ENCODE measurements at regions not wholly inside any gene's neighbourhood (a gene's known extent, or its start where the extent isn't known, plus 50 kb on each side); places are given as distances from the start of the nearest gene placed in this dataset.

DNA sequence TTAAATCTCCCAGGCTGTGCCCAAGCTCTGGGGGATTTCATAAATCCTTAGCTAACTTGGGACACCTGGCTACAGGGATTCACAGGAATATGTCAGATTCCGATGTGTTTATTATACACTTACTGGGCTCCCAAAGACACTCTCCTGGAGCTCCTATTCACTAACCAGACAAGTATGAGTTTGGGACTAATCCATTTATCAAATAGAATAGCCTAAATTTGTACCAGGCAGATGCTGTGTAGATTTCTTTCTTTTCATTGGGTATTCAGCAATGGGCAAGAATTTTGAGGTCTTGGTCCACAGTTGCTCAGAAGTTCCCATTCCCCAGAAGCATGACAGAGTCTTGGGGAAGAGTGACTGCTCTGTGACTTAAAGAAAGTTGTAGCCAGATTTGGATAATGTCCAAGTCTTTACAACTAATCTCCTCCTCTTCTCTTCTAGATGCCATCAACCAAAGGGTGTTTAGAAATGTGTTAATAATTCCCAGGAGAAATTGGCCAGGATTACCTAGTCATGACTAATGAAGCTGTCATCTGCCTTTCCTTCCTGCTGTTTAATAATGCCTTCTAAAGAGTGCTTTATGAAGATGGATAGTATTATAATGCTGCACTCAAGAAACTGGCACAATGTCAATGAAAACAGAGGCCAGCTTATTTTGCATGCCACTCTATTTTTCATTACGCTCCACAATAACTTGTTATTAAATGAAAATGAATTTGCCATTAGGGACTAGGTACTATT lies 120.9 kb downstream of the CHIC2 start (continued):
- no peak for TF ChIP-seq GLIS2 (tag by site-specific recombination; IDR thresholded peaks at IDR 0.05)
- TF ChIP-seq, protein P1, sequence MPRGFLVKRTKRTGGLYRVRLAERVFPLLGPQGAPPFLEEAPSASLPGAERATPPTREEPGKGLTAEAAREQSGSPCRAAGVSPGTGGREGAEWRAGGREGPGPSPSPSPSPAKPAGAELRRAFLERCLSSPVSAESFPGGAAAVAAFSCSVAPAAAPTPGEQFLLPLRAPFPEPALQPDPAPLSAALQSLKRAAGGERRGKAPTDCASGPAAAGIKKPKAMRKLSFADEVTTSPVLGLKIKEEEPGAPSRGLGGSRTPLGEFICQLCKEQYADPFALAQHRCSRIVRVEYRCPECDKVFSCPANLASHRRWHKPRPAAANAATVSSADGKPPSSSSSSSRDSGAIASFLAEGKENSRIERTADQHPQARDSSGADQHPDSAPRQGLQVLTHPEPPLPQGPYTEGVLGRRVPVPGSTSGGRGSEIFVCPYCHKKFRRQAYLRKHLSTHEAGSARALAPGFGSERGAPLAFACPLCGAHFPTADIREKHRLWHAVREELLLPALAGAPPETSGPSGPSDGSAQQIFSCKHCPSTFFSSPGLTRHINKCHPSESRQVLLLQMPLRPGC (tag by site-specific recombination; IDR thresholded peaks at IDR 0.05) = peak; percentile 99
- TF ChIP-seq, protein P2, sequence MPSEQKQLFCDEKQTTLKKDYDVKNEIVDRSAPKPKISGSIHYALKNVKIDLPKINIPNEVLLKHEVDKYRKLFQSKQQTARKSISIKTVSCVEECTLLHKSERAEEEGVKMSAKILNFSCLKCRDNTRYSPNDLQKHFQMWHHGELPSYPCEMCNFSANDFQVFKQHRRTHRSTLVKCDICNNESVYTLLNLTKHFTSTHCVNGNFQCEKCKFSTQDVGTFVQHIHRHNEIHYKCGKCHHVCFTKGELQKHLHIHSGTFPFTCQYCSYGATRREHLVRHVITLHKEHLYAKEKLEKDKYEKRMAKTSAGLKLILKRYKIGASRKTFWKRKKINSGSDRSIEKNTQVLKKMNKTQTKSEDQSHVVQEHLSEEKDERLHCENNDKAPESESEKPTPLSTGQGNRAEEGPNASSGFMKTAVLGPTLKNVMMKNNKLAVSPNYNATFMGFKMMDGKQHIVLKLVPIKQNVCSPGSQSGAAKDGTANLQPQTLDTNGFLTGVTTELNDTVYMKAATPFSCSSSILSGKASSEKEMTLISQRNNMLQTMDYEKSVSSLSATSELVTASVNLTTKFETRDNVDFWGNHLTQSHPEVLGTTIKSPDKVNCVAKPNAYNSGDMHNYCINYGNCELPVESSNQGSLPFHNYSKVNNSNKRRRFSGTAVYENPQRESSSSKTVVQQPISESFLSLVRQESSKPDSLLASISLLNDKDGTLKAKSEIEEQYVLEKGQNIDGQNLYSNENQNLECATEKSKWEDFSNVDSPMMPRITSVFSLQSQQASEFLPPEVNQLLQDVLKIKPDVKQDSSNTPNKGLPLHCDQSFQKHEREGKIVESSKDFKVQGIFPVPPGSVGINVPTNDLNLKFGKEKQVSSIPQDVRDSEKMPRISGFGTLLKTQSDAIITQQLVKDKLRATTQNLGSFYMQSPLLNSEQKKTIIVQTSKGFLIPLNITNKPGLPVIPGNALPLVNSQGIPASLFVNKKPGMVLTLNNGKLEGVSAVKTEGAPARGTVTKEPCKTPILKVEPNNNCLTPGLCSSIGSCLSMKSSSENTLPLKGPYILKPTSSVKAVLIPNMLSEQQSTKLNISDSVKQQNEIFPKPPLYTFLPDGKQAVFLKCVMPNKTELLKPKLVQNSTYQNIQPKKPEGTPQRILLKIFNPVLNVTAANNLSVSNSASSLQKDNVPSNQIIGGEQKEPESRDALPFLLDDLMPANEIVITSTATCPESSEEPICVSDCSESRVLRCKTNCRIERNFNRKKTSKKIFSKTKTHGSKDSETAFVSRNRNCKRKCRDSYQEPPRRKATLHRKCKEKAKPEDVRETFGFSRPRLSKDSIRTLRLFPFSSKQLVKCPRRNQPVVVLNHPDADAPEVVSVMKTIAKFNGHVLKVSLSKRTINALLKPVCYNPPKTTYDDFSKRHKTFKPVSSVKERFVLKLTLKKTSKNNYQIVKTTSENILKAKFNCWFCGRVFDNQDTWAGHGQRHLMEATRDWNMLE (tag by site-specific recombination; conservative IDR thresholded peaks at IDR 0.05; ENCODE audit: low read depth) = peak; percentile 57
- peak; percentile 98 for TF ChIP-seq FEZF1 (tag by site-specific recombination; IDR thresholded peaks at IDR 0.05)
- TF ChIP-seq, protein P3, sequence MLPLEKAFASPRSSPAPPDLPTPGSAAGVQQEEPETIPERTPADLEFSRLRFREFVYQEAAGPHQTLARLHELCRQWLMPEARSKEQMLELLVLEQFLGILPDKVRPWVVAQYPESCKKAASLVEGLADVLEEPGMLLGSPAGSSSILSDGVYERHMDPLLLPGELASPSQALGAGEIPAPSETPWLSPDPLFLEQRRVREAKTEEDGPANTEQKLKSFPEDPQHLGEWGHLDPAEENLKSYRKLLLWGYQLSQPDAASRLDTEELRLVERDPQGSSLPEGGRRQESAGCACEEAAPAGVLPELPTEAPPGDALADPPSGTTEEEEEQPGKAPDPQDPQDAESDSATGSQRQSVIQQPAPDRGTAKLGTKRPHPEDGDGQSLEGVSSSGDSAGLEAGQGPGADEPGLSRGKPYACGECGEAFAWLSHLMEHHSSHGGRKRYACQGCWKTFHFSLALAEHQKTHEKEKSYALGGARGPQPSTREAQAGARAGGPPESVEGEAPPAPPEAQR (tag by site-specific recombination; IDR thresholded peaks at IDR 0.05) = no peak
- TF ChIP-seq TCF7L2 (IDR thresholded peaks at IDR 0.05; ENCODE audit: borderline replicate concordance, low read depth, low read length) = peak; percentile 90; the same call in 1 of the 2 replicates
- TF ChIP-seq ZEB2 (tag by site-specific recombination; IDR thresholded peaks at IDR 0.05) = peak; percentile 97
- peak; percentile 87 for TF ChIP-seq ZNF561 (tag by site-specific recombination; IDR thresholded peaks at IDR 0.05; ENCODE audit: borderline replicate concordance)
- TF ChIP-seq ZNF658 (tag by site-specific recombination; IDR thresholded peaks at IDR 0.05) = no peak
- no peak for TF ChIP-seq ZNF624 (tag by site-specific recombination; IDR thresholded peaks at IDR 0.05)
- TF ChIP-seq, protein P4, sequence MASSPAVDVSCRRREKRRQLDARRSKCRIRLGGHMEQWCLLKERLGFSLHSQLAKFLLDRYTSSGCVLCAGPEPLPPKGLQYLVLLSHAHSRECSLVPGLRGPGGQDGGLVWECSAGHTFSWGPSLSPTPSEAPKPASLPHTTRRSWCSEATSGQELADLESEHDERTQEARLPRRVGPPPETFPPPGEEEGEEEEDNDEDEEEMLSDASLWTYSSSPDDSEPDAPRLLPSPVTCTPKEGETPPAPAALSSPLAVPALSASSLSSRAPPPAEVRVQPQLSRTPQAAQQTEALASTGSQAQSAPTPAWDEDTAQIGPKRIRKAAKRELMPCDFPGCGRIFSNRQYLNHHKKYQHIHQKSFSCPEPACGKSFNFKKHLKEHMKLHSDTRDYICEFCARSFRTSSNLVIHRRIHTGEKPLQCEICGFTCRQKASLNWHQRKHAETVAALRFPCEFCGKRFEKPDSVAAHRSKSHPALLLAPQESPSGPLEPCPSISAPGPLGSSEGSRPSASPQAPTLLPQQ (tag by site-specific recombination; IDR thresholded peaks at IDR 0.05) = peak; percentile 84
- no peak for TF ChIP-seq ZNF140 (tag by site-specific recombination; IDR thresholded peaks at IDR 0.05)
- no peak for TF ChIP-seq ZNF514 (tag by site-specific recombination; IDR thresholded peaks at IDR 0.05)
- TF ChIP-seq ZNF433 (tag by site-specific recombination; IDR thresholded peaks at IDR 0.05; ENCODE audit: low read depth) = no peak
- TF ChIP-seq WT1 (tag by site-specific recombination; IDR thresholded peaks at IDR 0.05) = peak; percentile 96
- TF ChIP-seq, protein P5, sequence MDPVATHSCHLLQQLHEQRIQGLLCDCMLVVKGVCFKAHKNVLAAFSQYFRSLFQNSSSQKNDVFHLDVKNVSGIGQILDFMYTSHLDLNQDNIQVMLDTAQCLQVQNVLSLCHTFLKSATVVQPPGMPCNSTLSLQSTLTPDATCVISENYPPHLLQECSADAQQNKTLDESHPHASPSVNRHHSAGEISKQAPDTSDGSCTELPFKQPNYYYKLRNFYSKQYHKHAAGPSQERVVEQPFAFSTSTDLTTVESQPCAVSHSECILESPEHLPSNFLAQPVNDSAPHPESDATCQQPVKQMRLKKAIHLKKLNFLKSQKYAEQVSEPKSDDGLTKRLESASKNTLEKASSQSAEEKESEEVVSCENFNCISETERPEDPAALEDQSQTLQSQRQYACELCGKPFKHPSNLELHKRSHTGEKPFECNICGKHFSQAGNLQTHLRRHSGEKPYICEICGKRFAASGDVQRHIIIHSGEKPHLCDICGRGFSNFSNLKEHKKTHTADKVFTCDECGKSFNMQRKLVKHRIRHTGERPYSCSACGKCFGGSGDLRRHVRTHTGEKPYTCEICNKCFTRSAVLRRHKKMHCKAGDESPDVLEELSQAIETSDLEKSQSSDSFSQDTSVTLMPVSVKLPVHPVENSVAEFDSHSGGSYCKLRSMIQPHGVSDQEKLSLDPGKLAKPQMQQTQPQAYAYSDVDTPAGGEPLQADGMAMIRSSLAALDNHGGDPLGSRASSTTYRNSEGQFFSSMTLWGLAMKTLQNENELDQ (tag by site-specific recombination; IDR thresholded peaks at IDR 0.05; ENCODE audit: low read depth) = no peak
- no peak for TF ChIP-seq ZNF48 (tag by site-specific recombination; IDR thresholded peaks at IDR 0.05)
- TF ChIP-seq, protein P6, sequence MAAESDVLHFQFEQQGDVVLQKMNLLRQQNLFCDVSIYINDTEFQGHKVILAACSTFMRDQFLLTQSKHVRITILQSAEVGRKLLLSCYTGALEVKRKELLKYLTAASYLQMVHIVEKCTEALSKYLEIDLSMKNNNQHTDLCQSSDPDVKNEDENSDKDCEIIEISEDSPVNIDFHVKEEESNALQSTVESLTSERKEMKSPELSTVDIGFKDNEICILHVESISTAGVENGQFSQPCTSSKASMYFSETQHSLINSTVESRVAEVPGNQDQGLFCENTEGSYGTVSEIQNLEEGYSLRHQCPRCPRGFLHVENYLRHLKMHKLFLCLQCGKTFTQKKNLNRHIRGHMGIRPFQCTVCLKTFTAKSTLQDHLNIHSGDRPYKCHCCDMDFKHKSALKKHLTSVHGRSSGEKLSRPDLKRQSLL (tag by site-specific recombination; IDR thresholded peaks at IDR 0.05) = peak; percentile 51; the same call in 1 of the 2 replicates
- 0 out of 2 replicates have a peak, but pooled peaks have one; percentile 37 for TF ChIP-seq ZNF132 (tag by site-specific recombination; IDR thresholded peaks at IDR 0.05; ENCODE audit: borderline replicate concordance)
- peak; percentile 83 for TF ChIP-seq KLF7 (tag by site-specific recombination; IDR thresholded peaks at IDR 0.05; ENCODE audit: borderline replicate concordance)
- TF ChIP-seq, protein P7, sequence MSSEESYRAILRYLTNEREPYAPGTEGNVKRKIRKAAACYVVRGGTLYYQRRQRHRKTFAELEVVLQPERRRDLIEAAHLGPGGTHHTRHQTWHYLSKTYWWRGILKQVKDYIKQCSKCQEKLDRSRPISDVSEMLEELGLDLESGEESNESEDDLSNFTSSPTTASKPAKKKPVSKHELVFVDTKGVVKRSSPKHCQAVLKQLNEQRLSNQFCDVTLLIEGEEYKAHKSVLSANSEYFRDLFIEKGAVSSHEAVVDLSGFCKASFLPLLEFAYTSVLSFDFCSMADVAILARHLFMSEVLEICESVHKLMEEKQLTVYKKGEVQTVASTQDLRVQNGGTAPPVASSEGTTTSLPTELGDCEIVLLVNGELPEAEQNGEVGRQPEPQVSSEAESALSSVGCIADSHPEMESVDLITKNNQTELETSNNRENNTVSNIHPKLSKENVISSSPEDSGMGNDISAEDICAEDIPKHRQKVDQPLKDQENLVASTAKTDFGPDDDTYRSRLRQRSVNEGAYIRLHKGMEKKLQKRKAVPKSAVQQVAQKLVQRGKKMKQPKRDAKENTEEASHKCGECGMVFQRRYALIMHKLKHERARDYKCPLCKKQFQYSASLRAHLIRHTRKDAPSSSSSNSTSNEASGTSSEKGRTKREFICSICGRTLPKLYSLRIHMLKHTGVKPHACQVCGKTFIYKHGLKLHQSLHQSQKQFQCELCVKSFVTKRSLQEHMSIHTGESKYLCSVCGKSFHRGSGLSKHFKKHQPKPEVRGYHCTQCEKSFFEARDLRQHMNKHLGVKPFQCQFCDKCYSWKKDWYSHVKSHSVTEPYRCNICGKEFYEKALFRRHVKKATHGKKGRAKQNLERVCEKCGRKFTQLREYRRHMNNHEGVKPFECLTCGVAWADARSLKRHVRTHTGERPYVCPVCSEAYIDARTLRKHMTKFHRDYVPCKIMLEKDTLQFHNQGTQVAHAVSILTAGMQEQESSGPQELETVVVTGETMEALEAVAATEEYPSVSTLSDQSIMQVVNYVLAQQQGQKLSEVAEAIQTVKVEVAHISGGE (tag by site-specific recombination; conservative IDR thresholded peaks at IDR 0.05; ENCODE audit: low read depth) = no peak
- peak; percentile 99 for TF ChIP-seq ZNF843 (tag by site-specific recombination; IDR thresholded peaks at IDR 0.05)
